Stomach (tissue), 8 donors: ENCODE measurements at regions not wholly inside any gene's neighbourhood (a gene's known extent, or its start where the extent isn't known, plus 50 kb on each side); places are given as distances from the start of the nearest gene placed in this dataset.

ENCODE experiments used
- DNase-seq, 2 donors: peaks; one replicate each; pipeline versions ENCODE4 v3.0.0 to v3.0.0-alpha.2; 2013 to 2019
- H3K27ac ChIP-seq, 5 donors: fragments of 200-600 bp in 4 of 5; sonication (generic) in 4 of 5; one replicate each; pipeline ENCODE4 v1.5.1; 2013 to 2019; ENCODE audit warnings: mild to moderate bottlenecking in 1 of 5, moderate library complexity in 1 of 5
- H3K27me3 ChIP-seq, 3 donors: fragments of 200-600 bp; sonication (generic); one replicate each; pipeline ENCODE4 v1.5.1; 2017 to 2019; ENCODE audit warnings: mixed run types in 1 of 3
- H3K36me3 ChIP-seq, 4 donors: fragments of 200-600 bp; sonication (generic); 1 replicate in 3 of 4; 2 replicates in 1 of 4; pipeline ENCODE4 v1.5.1; 2016 to 2019
- H3K4me1 ChIP-seq, 4 donors: fragments of 200-600 bp; sonication (generic); one replicate each; pipeline ENCODE4 v1.5.1; 2016 to 2019
- H3K4me3 ChIP-seq, 4 donors: fragments of 200-600 bp; sonication (generic) in 3 of 4; one replicate each; pipeline ENCODE4 v1.5.1; 2016 to 2019; ENCODE audit warnings: mild to moderate bottlenecking in 1 of 4
- H3K9me3 ChIP-seq, 4 donors: fragments of 200-600 bp; sonication (generic); one replicate each; pipeline ENCODE4 v1.5.1; 2016 to 2019
- CTCF ChIP-seq, 7 experiments: fragments of 450-650 bp in 4 of 7; fragments of 200-600 bp in 3 of 7; sonication (generic) in 3 of 7; IDR thresholded peaks; one replicate each; pipeline ENCODE4 v1.5.1; 2016 to 2019; ENCODE audit warnings: antibody characterized with exemption in 7 of 7, control low read depth in 2 of 7, mild to moderate bottlenecking in 1 of 7
- EP300 ChIP-seq: sonication (generic); formaldehyde crosslinking; IDR thresholded peaks from one replicate; pipeline ENCODE4 v1.6.1; 2017; ENCODE audit warnings: antibody characterized with exemption
- POLR2A ChIP-seq, 4 donors: fragments of 450-650 bp; IDR thresholded peaks; one replicate each; pipeline ENCODE4 v1.6.1; 2016; ENCODE audit warnings: antibody characterized with exemption in 4 of 4, control low read depth in 2 of 4, mild to moderate bottlenecking in 1 of 4, moderate library complexity in 1 of 4
- POLR2AphosphoS5 ChIP-seq, 3 donors: sonication (generic); formaldehyde crosslinking; IDR thresholded peaks; one replicate each; pipeline ENCODE4 v1.6.1; 2016; ENCODE audit warnings: antibody characterized with exemption in 3 of 3
- WGBS, 5 donors: extraction: QIAGEN DNeasy Blood & Tissue Kit in 3 of 5; methylation state at CpG; one replicate each; pipeline versions ENCODE4 v1.1.5 to v1.1.7; 2013 to 2018; 5-methylcytosine and 5-hydroxymethylcytosine counted together
- intact Hi-C: fragments of 100-400 bp; cut with DNase I; formaldehyde crosslinking; loops from one replicate; pipeline ENCODE4 v1.15.1; 2023; ENCODE audit warnings: low total_unique reads
- donor health status: healthy with polysubstance abuse.
- donor health status: Bipolar disorder and iron deficiency.
- donor health status: healthy.

- intact Hi-C loops, result no loop called here
Observed at GRCh38 chr18:60560071-60560470, 187.5 kb upstream of the MC4R start.

GRCh38 chr18:60563082-60563481 lies 190.5 kb upstream of the MC4R start:
- H3K4me3 ChIP-seq, result no peak overlapping the region
- H3K9me3 ChIP-seq, result no peaks in the 10 kb centered on the region
- H3K27me3 ChIP-seq, result no peaks in the 10 kb centered on the region
- no peak overlapping the region for H3K27ac ChIP-seq
- TF ChIP-seq POLR2A (IDR thresholded peaks at IDR 0.05) (no peak), CTCF (IDR thresholded peaks at IDR 0.05) (no peak), EP300 (no peak), POLR2AphosphoS5 (IDR thresholded peaks at IDR 0.05) (no peak)
- DNase-seq, result no peak
- 83 to 93% (median 87%) methylated on average over 3 of the region's 3 CpGs for WGBS, 5 donors
- no peaks in the 10 kb centered on the region for H3K36me3 ChIP-seq
- H3K4me1 ChIP-seq, result no peaks in the 10 kb centered on the region
- intact Hi-C loops, result no loop called here

More at GRCh38 chr18:60560071-60560470, 187.5 kb upstream of the MC4R start:
- 21 to 75% (median 61%) methylated on average over 2 of the region's 2 CpGs for WGBS, 5 donors
- no peaks in the 10 kb centered on the region for H3K36me3 ChIP-seq
- TF ChIP-seq CTCF (IDR thresholded peaks at IDR 0.05), result no peak
- no peak for TF ChIP-seq EP300
- TF ChIP-seq POLR2AphosphoS5 (IDR thresholded peaks at IDR 0.05), result no peak
- no peak for TF ChIP-seq POLR2A (IDR thresholded peaks at IDR 0.05)
- no peak for DNase-seq
- H3K27me3 ChIP-seq, result no peaks in the 10 kb centered on the region
- H3K4me3 ChIP-seq, result no peak overlapping the region
- no peaks in the 10 kb centered on the region for H3K9me3 ChIP-seq
- H3K4me1 ChIP-seq, result no peaks in the 10 kb centered on the region
- H3K27ac ChIP-seq, result no peak overlapping the region

GRCh38 chr18:60568220-60568619 lies 195.6 kb upstream of the MC4R start:
- no peaks in the 10 kb centered on the region for H3K9me3 ChIP-seq
- 45 to 70% (median 65%) methylated on average over 3 of the region's 3 CpGs for WGBS, 5 donors
- no peak overlapping the region for H3K4me3 ChIP-seq
- no peak for DNase-seq
- H3K27me3 ChIP-seq, result no peaks in the 10 kb centered on the region
- intact Hi-C loops, result no loop called here
- H3K4me1 ChIP-seq, result no peaks in the 10 kb centered on the region
- TF ChIP-seq POLR2AphosphoS5 (IDR thresholded peaks at IDR 0.05), result no peak
- TF ChIP-seq CTCF (IDR thresholded peaks at IDR 0.05), result no peak
- TF ChIP-seq POLR2A (IDR thresholded peaks at IDR 0.05), result no peak
- no peak for TF ChIP-seq EP300
- H3K27ac ChIP-seq, result no peak overlapping the region
- no peaks in the 10 kb centered on the region for H3K36me3 ChIP-seq

GRCh38 chr18:60570172-60570571 lies 197.6 kb upstream of the MC4R start:
- TF ChIP-seq EP300 (no peak), CTCF (IDR thresholded peaks at IDR 0.05) (no peak), POLR2AphosphoS5 (IDR thresholded peaks at IDR 0.05) (no peak), POLR2A (IDR thresholded peaks at IDR 0.05) (no peak)
- H3K9me3 ChIP-seq, result no peaks in the 10 kb centered on the region
- WGBS, 5 donors, result 80 to 98% (median 90%) methylated on average over 1 of the region's 1 CpG
- DNase-seq, result no peak
- no peaks in the 10 kb centered on the region for H3K27me3 ChIP-seq
- intact Hi-C loops, result no loop called here
- H3K4me3 ChIP-seq, result no peak overlapping the region
- H3K4me1 ChIP-seq, result no peaks in the 10 kb centered on the region
- H3K36me3 ChIP-seq, result no peaks in the 10 kb centered on the region
- H3K27ac ChIP-seq, result no peak overlapping the region
